ENCODE measurements at regions not wholly inside any gene's neighbourhood (a gene's known extent, or its start where the extent isn't known, plus 50 kb on each side); places are given as distances from the start of the nearest gene placed in this dataset.

GRCh38 chr5:87788416-87788815 lies 375.7 kb upstream of the CCNH start:
- POLR2A ChIA-PET (ENCODE audit: low non-redundant PET): no interaction called here
- BruUV-seq (replicated peaks): no TSS peak
- no peak for DNase-seq (ENCODE audit: low spot score)
- intact Hi-C loops (cut with micrococcal nuclease; ENCODE audit: unreplicated experiment): no loop called here
- Histone ChIP-seq H3K36me3 (ENCODE audit: insufficient read depth, low read length, poor library complexity, severe bottlenecking) (no peaks in the 10 kb centered on the region), H3K27ac (ENCODE audit: low read depth, low read length, poor library complexity, severe bottlenecking) (no peak overlapping the region), H3K27me3 (replicated peaks; ENCODE audit: insufficient read depth, low read depth, low read length, poor library complexity) (no peaks in the 10 kb centered on the region), H3K4me3 (ENCODE audit: low read depth, low read length, poor library complexity, severe bottlenecking) (no peak overlapping the region), H3K9me3 (ENCODE audit: low read depth, low read length, poor library complexity, severe bottlenecking) (no peaks in the 10 kb centered on the region), H3K4me1 (ENCODE audit: insufficient read depth, low read length, poor library complexity, severe bottlenecking) (no peaks in the 10 kb centered on the region)
- TF ChIP-seq CTCF (conservative IDR thresholded peaks at IDR 0.05; ENCODE audit: low read depth, low read length) (no peak), EZH2 (IDR thresholded peaks at IDR 0.05; ENCODE audit: borderline replicate concordance, low read depth, low read length, poor library complexity, severe bottlenecking) (no peak)
- CTCF ChIA-PET: interaction anchor here (0.7 kb wide), 1 partner anchor 756 kb away, joined by 3 read pairs; no protein-coding TSS in a partner anchor

- H3K4me1 ChIP-seq (ENCODE audit: insufficient read depth, low read length, poor library complexity, severe bottlenecking): no peaks in the 10 kb centered on the region
- no TSS peak for BruUV-seq (replicated peaks)
- no peak overlapping the region for H3K4me3 ChIP-seq (ENCODE audit: low read depth, low read length, poor library complexity, severe bottlenecking)
- H3K27me3 ChIP-seq (replicated peaks; ENCODE audit: insufficient read depth, low read depth, low read length, poor library complexity): no peaks in the 10 kb centered on the region
- intact Hi-C loops (cut with micrococcal nuclease; ENCODE audit: unreplicated experiment): no loop called here
- H3K9me3 ChIP-seq (ENCODE audit: low read depth, low read length, poor library complexity, severe bottlenecking): no peaks in the 10 kb centered on the region
- DNase-seq (ENCODE audit: low spot score): no peak
- TF ChIP-seq EZH2 (IDR thresholded peaks at IDR 0.05; ENCODE audit: borderline replicate concordance, low read depth, low read length, poor library complexity, severe bottlenecking) (no peak), CTCF (conservative IDR thresholded peaks at IDR 0.05; ENCODE audit: low read depth, low read length) (no peak)
- H3K27ac ChIP-seq (ENCODE audit: low read depth, low read length, poor library complexity, severe bottlenecking): no peak overlapping the region
- H3K36me3 ChIP-seq (ENCODE audit: insufficient read depth, low read length, poor library complexity, severe bottlenecking): no peaks in the 10 kb centered on the region
- ChIA-PET POLR2A (ENCODE audit: low non-redundant PET) (no interaction called here), CTCF (interaction anchor here (0.7 kb wide), 1 partner anchor 757 kb away, joined by 3 read pairs; no protein-coding TSS in a partner anchor)
Measured at GRCh38 chr5:87787625-87788256, 375.0 kb upstream of the CCNH start.

GRCh38 chr5:87787086-87787485 lies 374.4 kb upstream of the CCNH start:
- ChIA-PET CTCF (no interaction called here), POLR2A (ENCODE audit: low non-redundant PET) (no interaction called here)
- TF ChIP-seq CTCF (conservative IDR thresholded peaks at IDR 0.05; ENCODE audit: low read depth, low read length) (no peak), EZH2 (IDR thresholded peaks at IDR 0.05; ENCODE audit: borderline replicate concordance, low read depth, low read length, poor library complexity, severe bottlenecking) (no peak)

More at GRCh38 chr5:87787086-87787485, 374.4 kb upstream of the CCNH start:
- no peaks in the 10 kb centered on the region for H3K9me3 ChIP-seq (ENCODE audit: low read depth, low read length, poor library complexity, severe bottlenecking)
- no peaks in the 10 kb centered on the region for H3K27me3 ChIP-seq (replicated peaks; ENCODE audit: insufficient read depth, low read depth, low read length, poor library complexity)
- no peak for DNase-seq (ENCODE audit: low spot score)
- H3K4me1 ChIP-seq (ENCODE audit: insufficient read depth, low read length, poor library complexity, severe bottlenecking): no peaks in the 10 kb centered on the region
- no TSS peak for BruUV-seq (replicated peaks)
- no peak overlapping the region for H3K4me3 ChIP-seq (ENCODE audit: low read depth, low read length, poor library complexity, severe bottlenecking)
- H3K27ac ChIP-seq (ENCODE audit: low read depth, low read length, poor library complexity, severe bottlenecking): no peak overlapping the region
- H3K36me3 ChIP-seq (ENCODE audit: insufficient read depth, low read length, poor library complexity, severe bottlenecking): no peaks in the 10 kb centered on the region
- intact Hi-C loops (cut with micrococcal nuclease; ENCODE audit: unreplicated experiment): no loop called here

Data from A673 (cell line).